ENCODE measurements at regions not wholly inside any gene's neighbourhood (a gene's known extent, or its start where the extent isn't known, plus 50 kb on each side); places are given as distances from the start of the nearest gene placed in this dataset.
A peak's percentile ranks its signal among the peaks of the same experiment; 100 is the strongest.

GRCh38 chr4:122252584-122252983, 100.5 kb downstream of the BLTP1 start:
- Histone ChIP-seq H3K27me3 (replicated peaks) (no peaks in the 10 kb centered on the region), H3K36me3 (peaks cover 28% of the 10 kb centered on the region), H3K27ac (no peak overlapping the region), H3K4me1 (replicated peaks) (no peaks in the 10 kb centered on the region), H3K9me3 (replicated peaks) (no peaks in the 10 kb centered on the region), H3K4me3 (no peak overlapping the region)
- DNase-seq (ENCODE audit: low read depth in 1 of 2, low spot score in 2 of 2): no peak

- no peak overlapping the region for H3K27ac ChIP-seq
- DNase-seq (ENCODE audit: low read depth in 1 of 2, low spot score in 2 of 2): no peak
- H3K4me1 ChIP-seq (replicated peaks): no peaks in the 10 kb centered on the region
- H3K4me3 ChIP-seq: no peak overlapping the region
- no peaks in the 10 kb centered on the region for H3K9me3 ChIP-seq (replicated peaks)
- no peaks in the 10 kb centered on the region for H3K27me3 ChIP-seq (replicated peaks)
- peaks cover 37% of the 10 kb centered on the region for H3K36me3 ChIP-seq
Observed at GRCh38 chr4:122259849-122260248, 107.7 kb downstream of the BLTP1 start.

- H3K9me3 ChIP-seq (replicated peaks): no peaks in the 10 kb centered on the region
- H3K4me1 ChIP-seq (replicated peaks): no peaks in the 10 kb centered on the region
- DNase-seq (ENCODE audit: low read depth in 1 of 2, low spot score in 2 of 2): no peak
- no peak overlapping the region for H3K4me3 ChIP-seq
- H3K36me3 ChIP-seq: peaks cover 7% of the 10 kb centered on the region
- no peaks in the 10 kb centered on the region for H3K27me3 ChIP-seq (replicated peaks)
- no peak overlapping the region for H3K27ac ChIP-seq
Observed at GRCh38 chr4:122276359-122276758, 102.5 kb upstream of the ADAD1 start.

- Histone ChIP-seq H3K4me3 (no peak overlapping the region), H3K9me3 (replicated peaks) (no peaks in the 10 kb centered on the region), H3K27ac (no peak overlapping the region), H3K4me1 (replicated peaks) (no peaks in the 10 kb centered on the region), H3K36me3 (peaks cover 7% of the 10 kb centered on the region), H3K27me3 (replicated peaks) (no peaks in the 10 kb centered on the region)
- no peak for DNase-seq (ENCODE audit: low read depth in 1 of 2, low spot score in 2 of 2)
Observed at GRCh38 chr4:122278976-122279375, 99.8 kb upstream of the ADAD1 start.

- Histone ChIP-seq H3K4me3 (no peak overlapping the region), H3K27me3 (replicated peaks) (no peaks in the 10 kb centered on the region), H3K4me1 (replicated peaks) (no peaks in the 10 kb centered on the region), H3K36me3 (peaks cover 7% of the 10 kb centered on the region), H3K9me3 (replicated peaks) (no peaks in the 10 kb centered on the region), H3K27ac (no peak overlapping the region)
- no peak for DNase-seq (ENCODE audit: low read depth in 1 of 2, low spot score in 2 of 2)
Observed at GRCh38 chr4:122279670-122280069, 99.1 kb upstream of the ADAD1 start.

GRCh38 chr4:122285285-122285684, 93.5 kb upstream of the ADAD1 start:
- Histone ChIP-seq H3K4me3 (no peak overlapping the region), H3K9me3 (replicated peaks) (no peaks in the 10 kb centered on the region), H3K27me3 (replicated peaks) (no peaks in the 10 kb centered on the region), H3K36me3 (peaks cover 16% of the 10 kb centered on the region), H3K4me1 (replicated peaks) (no peaks in the 10 kb centered on the region), H3K27ac (no peak overlapping the region)
- DNase-seq (ENCODE audit: low read depth in 1 of 2, low spot score in 2 of 2): no peak

- no peaks in the 10 kb centered on the region for H3K9me3 ChIP-seq (replicated peaks)
- DNase-seq (ENCODE audit: low read depth in 1 of 2, low spot score in 2 of 2): no peak
- peaks cover 14% of the 10 kb centered on the region; the same call in 1 of the 2 replicates for H3K36me3 ChIP-seq
- no peak overlapping the region for H3K4me3 ChIP-seq
- H3K27ac ChIP-seq: no peak overlapping the region
- no peaks in the 10 kb centered on the region for H3K4me1 ChIP-seq (replicated peaks)
- H3K27me3 ChIP-seq (replicated peaks): no peaks in the 10 kb centered on the region
Observed at GRCh38 chr4:122293374-122294365, 85.1 kb upstream of the ADAD1 start.

- Histone ChIP-seq H3K27ac (no peak overlapping the region), H3K9me3 (replicated peaks) (no peaks in the 10 kb centered on the region), H3K4me3 (no peak overlapping the region), H3K36me3 (peaks cover 14% of the 10 kb centered on the region; the same call in 1 of the 2 replicates), H3K27me3 (replicated peaks) (no peaks in the 10 kb centered on the region), H3K4me1 (replicated peaks) (no peaks in the 10 kb centered on the region)
- DNase-seq (ENCODE audit: low read depth in 1 of 2, low spot score in 2 of 2): no peak
Observed at GRCh38 chr4:122297694-122298093, 81.1 kb upstream of the ADAD1 start.

- H3K4me1 ChIP-seq (replicated peaks): no peaks in the 10 kb centered on the region
- H3K9me3 ChIP-seq (replicated peaks): no peaks in the 10 kb centered on the region
- H3K27me3 ChIP-seq (replicated peaks): no peaks in the 10 kb centered on the region
- no peak overlapping the region for H3K4me3 ChIP-seq
- no peak overlapping the region for H3K27ac ChIP-seq
- H3K36me3 ChIP-seq: peaks cover 4% of the 10 kb centered on the region
- DNase-seq (ENCODE audit: low read depth in 1 of 2, low spot score in 2 of 2): no peak
Observed at GRCh38 chr4:122300776-122301175, 78.0 kb upstream of the ADAD1 start.

- DNase-seq (ENCODE audit: low read depth in 1 of 2, low spot score in 2 of 2): no peak
- Histone ChIP-seq H3K9me3 (replicated peaks) (no peaks in the 10 kb centered on the region), H3K36me3 (peaks cover 13% of the 10 kb centered on the region), H3K4me3 (no peak overlapping the region), H3K4me1 (replicated peaks) (no peaks in the 10 kb centered on the region), H3K27me3 (replicated peaks) (no peaks in the 10 kb centered on the region), H3K27ac (no peak overlapping the region)
Observed at GRCh38 chr4:122305853-122306252, 73.0 kb upstream of the ADAD1 start.

- peak in 1 of 2 experiments; percentile 6 for DNase-seq (ENCODE audit: low read depth in 1 of 2, low spot score in 2 of 2)
- Histone ChIP-seq H3K36me3 (peaks cover 13% of the 10 kb centered on the region), H3K27ac (no peak overlapping the region), H3K9me3 (replicated peaks) (no peaks in the 10 kb centered on the region), H3K4me3 (no peak overlapping the region), H3K4me1 (replicated peaks) (no peaks in the 10 kb centered on the region), H3K27me3 (replicated peaks) (no peaks in the 10 kb centered on the region)
Observed at GRCh38 chr4:122309988-122310626, 68.7 kb upstream of the ADAD1 start.

GRCh38 chr4:122313006-122313646, 65.7 kb upstream of the ADAD1 start:
- Histone ChIP-seq H3K9me3 (replicated peaks) (no peaks in the 10 kb centered on the region), H3K36me3 (peaks cover 13% of the 10 kb centered on the region), H3K4me1 (replicated peaks) (no peaks in the 10 kb centered on the region), H3K4me3 (no peak overlapping the region), H3K27me3 (replicated peaks) (no peaks in the 10 kb centered on the region), H3K27ac (no peak overlapping the region)
- DNase-seq (ENCODE audit: low read depth in 1 of 2, low spot score in 2 of 2): no peak

- H3K27me3 ChIP-seq (replicated peaks): no peaks in the 10 kb centered on the region
- no peak for DNase-seq (ENCODE audit: low read depth in 1 of 2, low spot score in 2 of 2)
- H3K4me1 ChIP-seq (replicated peaks): no peaks in the 10 kb centered on the region
- H3K36me3 ChIP-seq: peaks cover 14% of the 10 kb centered on the region
- H3K9me3 ChIP-seq (replicated peaks): no peaks in the 10 kb centered on the region
- no peak overlapping the region for H3K27ac ChIP-seq
- H3K4me3 ChIP-seq: no peak overlapping the region
Observed at GRCh38 chr4:122326908-122327307, 51.9 kb upstream of the ADAD1 start.

GRCh38 chr4:122328893-122329292, 49.9 kb upstream of the ADAD1 start:
- Histone ChIP-seq H3K9me3 (replicated peaks) (no peaks in the 10 kb centered on the region), H3K36me3 (peaks cover 7% of the 10 kb centered on the region), H3K27ac (no peak overlapping the region), H3K4me3 (no peak overlapping the region), H3K27me3 (replicated peaks) (no peaks in the 10 kb centered on the region), H3K4me1 (replicated peaks) (no peaks in the 10 kb centered on the region)
- DNase-seq (ENCODE audit: low read depth in 1 of 2, low spot score in 2 of 2): no peak

Data from SJSA1 (cell line).